HepG2 (cell line): ENCODE measurements at regions not wholly inside any gene's neighbourhood (a gene's known extent, or its start where the extent isn't known, plus 50 kb on each side); places are given as distances from the start of the nearest gene placed in this dataset.

ENCODE experiments used
- ATAC-seq: fragments of 200-7000 bp; cut with Tn5 transposase; 3 replicates; pipeline ENCODE4 v1.9.1; 2020; ENCODE audit warnings: mild to moderate bottlenecking, moderate library complexity
- BruUV-seq: library from RNA; stranded (reverse); fragments of 400-500 nt; replicated peaks from 2 replicates; lab custom pipeline; 2021; lab: Mats Ljungman, UMichigan
- CTCF ChIA-PET: fragments of 300-600 bp; formaldehyde crosslinking; extraction: SDS; loops from one replicate; lab custom pipeline; 2021; ENCODE audit warnings: low total read pairs, inconsistent platforms, low intra/inter-chr PET ratio; lab: Yijun Ruan, JAX
- POLR2A ChIA-PET: fragments of 350-600 bp; sonication (Branson Sonifier 250); formaldehyde crosslinking; loops from one replicate; lab custom pipeline; 2020; ENCODE audit warnings: antibody characterized with exemption, inconsistent platforms; lab: Yijun Ruan, JAX
- DNase-seq: peaks from one replicate; pipeline ENCODE4 v3.0.0-alpha.2; 2015; ENCODE audit warnings: low spot score
- FAIRE-seq: peaks from 3 replicates; lab custom pipeline; 2011; peaks lifted over from hg19 to GRCh38; lab: Jason Lieb, UNC
- H2AFZ ChIP-seq: one replicate; pipeline ENCODE4 v1.6.1; 2011; ENCODE audit warnings: low read length, inconsistent platforms
- H3K27ac ChIP-seq: fragments of 300-600 bp; 3 replicates; pipeline ENCODE4 v1.8.0; 2011; ENCODE audit warnings: mixed run types, mild to moderate bottlenecking, mixed read lengths, low read length, inconsistent platforms; ENCODE audit not compliant: insufficient read depth; ENCODE audit errors: extremely low read length
- H3K27me3 ChIP-seq, 2 experiments: fragments of 200-600 bp in 1 of 2; 2 replicates in 1 of 2; 3 replicates in 1 of 2; pipeline versions ENCODE4 v1.6.0 to v1.8.0; 2011; ENCODE audit warnings: low read length in 2 of 2, mild to moderate bottlenecking in 2 of 2, moderate library complexity in 2 of 2, inconsistent platforms in 1 of 2; ENCODE audit not compliant: insufficient read depth in 2 of 2, control insufficient read depth in 1 of 2
- H3K36me3 ChIP-seq, 2 experiments: fragments of 200-600 bp in 1 of 2; replicated peaks in 1 of 2; 2 replicates in 1 of 2; 3 replicates in 1 of 2; pipeline versions ENCODE4 v1.5.1 to v1.8.0; 2011; ENCODE audit warnings: low read length in 2 of 2, inconsistent platforms in 1 of 2; ENCODE audit not compliant: insufficient read depth in 2 of 2, control insufficient read depth in 1 of 2
- H3K4me1 ChIP-seq: 2 replicates; pipeline ENCODE4 v1.5.1; 2012; ENCODE audit warnings: low read length, inconsistent platforms; ENCODE audit not compliant: insufficient read depth
- H3K4me2 ChIP-seq: 2 replicates; pipeline ENCODE4 v1.6.0; 2011; ENCODE audit warnings: low read depth, low read length, inconsistent platforms
- H3K4me3 ChIP-seq, 3 experiments: fragments of 200-600 bp in 1 of 3; sonication (generic), shearing (Covaris generic) in 1 of 3; replicated peaks in 1 of 3; 2 replicates each; pipeline ENCODE4 v1.5.1; 2011 to 2016; ENCODE audit warnings: low read length in 3 of 3, inconsistent platforms in 2 of 3, low read depth in 2 of 3, mild to moderate bottlenecking in 2 of 3, control low read depth in 1 of 3, mixed read lengths in 1 of 3; ENCODE audit not compliant: insufficient read depth in 1 of 3
- H3K79me2 ChIP-seq: one replicate; pipeline ENCODE4 v1.6.1; 2011; ENCODE audit warnings: low read length, inconsistent platforms; ENCODE audit not compliant: insufficient read depth
- H3K9ac ChIP-seq: 2 replicates; pipeline ENCODE4 v1.6.0; 2011; ENCODE audit warnings: mild to moderate bottlenecking, low read depth, low read length, inconsistent platforms; ENCODE audit not compliant: insufficient read depth
- H3K9me3 ChIP-seq: 2 replicates; pipeline ENCODE4 v1.5.1; 2012; ENCODE audit warnings: mild to moderate bottlenecking, low read length
- H4K20me1 ChIP-seq: 2 replicates; pipeline ENCODE4 v1.6.0; 2011; ENCODE audit warnings: inconsistent platforms, mild to moderate bottlenecking, low read length, moderate library complexity; ENCODE audit not compliant: insufficient read depth
- AKAP8 ChIP-seq: sonication (generic); formaldehyde crosslinking; IDR thresholded peaks from 2 replicates; pipeline ENCODE4 v1.5.1; 2020; ENCODE audit warnings: mild to moderate bottlenecking, missing genetic modification reagents
- CBX5 ChIP-seq: sonication (generic); formaldehyde crosslinking; IDR thresholded peaks from 2 replicates; pipeline ENCODE4 v1.4.0; 2020; ENCODE audit warnings: missing genetic modification reagents, borderline replicate concordance
- GFI1 ChIP-seq: sonication (generic); formaldehyde crosslinking; IDR thresholded peaks from 2 replicates; pipeline ENCODE4 v1.5.0; 2020; ENCODE audit warnings: missing genetic modification reagents, mild to moderate bottlenecking, borderline replicate concordance
- HDAC6 ChIP-seq: fragments of 200-600 bp; sonication (generic); IDR thresholded peaks from 2 replicates; pipeline ENCODE4 v1.7.0; 2017; ENCODE audit warnings: mild to moderate bottlenecking, antibody characterized with exemption, low read length, low read depth
- ONECUT2 ChIP-seq: sonication (generic); formaldehyde crosslinking; IDR thresholded peaks from 2 replicates; pipeline ENCODE4 v1.4.0; 2020; ENCODE audit warnings: missing genetic modification reagents
- SMARCE1 ChIP-seq: fragments of 450-650 bp; IDR thresholded peaks from 2 replicates; pipeline ENCODE4 v1.6.1; 2017; ENCODE audit warnings: borderline replicate concordance
- SNRNP70 ChIP-seq: fragments of 200-400 bp; formaldehyde crosslinking; IDR thresholded peaks from 2 replicates; pipeline ENCODE4 v1.6.1; 2017; ENCODE audit warnings: mild to moderate bottlenecking, low read depth, low read length, moderate library complexity
- TOE1 ChIP-seq: sonication (generic); formaldehyde crosslinking; IDR thresholded peaks from 2 replicates; pipeline ENCODE4 v1.4.0; 2020; ENCODE audit warnings: mild to moderate bottlenecking, missing genetic modification reagents
- TSC22D2 ChIP-seq: sonication (generic); formaldehyde crosslinking; IDR thresholded peaks from 2 replicates; pipeline ENCODE4 v1.5.1; 2020; ENCODE audit warnings: missing genetic modification reagents, mild to moderate bottlenecking, borderline replicate concordance
- ZBTB14 ChIP-seq: sonication (generic); formaldehyde crosslinking; IDR thresholded peaks from 2 replicates; pipeline ENCODE4 v1.4.0; 2020; ENCODE audit warnings: missing genetic modification reagents
- ZNF234 ChIP-seq: sonication (generic); formaldehyde crosslinking; conservative IDR thresholded peaks from 2 replicates; pipeline ENCODE4 v1.5.1; 2020; ENCODE audit warnings: mild to moderate bottlenecking, missing genetic modification reagents
- ZNF510 ChIP-seq: sonication (generic); formaldehyde crosslinking; IDR thresholded peaks from 2 replicates; pipeline ENCODE4 v1.4.0; 2020; ENCODE audit warnings: low read depth, mild to moderate bottlenecking, missing genetic modification reagents
- ZNF639 ChIP-seq: conservative IDR thresholded peaks from 2 replicates; pipeline ENCODE4 v1.6.1; 2018; ENCODE audit warnings: missing genetic modification reagents
- ZNF746 ChIP-seq: sonication (generic); formaldehyde crosslinking; IDR thresholded peaks from 2 replicates; pipeline ENCODE4 v1.8.0; 2022; ENCODE audit warnings: mild to moderate bottlenecking, missing genetic modification reagents
- ZNF749 ChIP-seq: sonication (generic); formaldehyde crosslinking; IDR thresholded peaks from 2 replicates; pipeline ENCODE4 v1.8.0; 2022; ENCODE audit warnings: mild to moderate bottlenecking, missing genetic modification reagents, moderate library complexity, borderline replicate concordance
- ZSCAN20 ChIP-seq: sonication (generic); formaldehyde crosslinking; IDR thresholded peaks from 2 replicates; pipeline ENCODE4 v1.4.0; 2020; ENCODE audit warnings: missing genetic modification reagents, mild to moderate bottlenecking, borderline replicate concordance
- WGBS: methylation state at CpG from one replicate; pipeline ENCODE4 v1.1.6; 2017; ENCODE audit warnings: low lambda C conversion rate; 5-methylcytosine and 5-hydroxymethylcytosine counted together
- in situ Hi-C: cut with HindIII; loops from 2 replicates; pipeline ENCODE4 v1.10.0; 2017; ENCODE audit warnings: low pct_unique_long_range_greater_than_20kb; ENCODE audit not compliant: extremely low pct_ligation_motif_present
- intact Hi-C: fragments of 100-400 bp; cut with micrococcal nuclease; formaldehyde crosslinking; loops from one replicate; pipeline ENCODE4 v1.10.0; 2022; ENCODE audit not compliant: unreplicated experiment
- TF ChIP-seq, protein P1 (sequence below): IDR thresholded peaks from 2 replicates; pipeline ENCODE4 v1.6.1; 2016; ENCODE audit warnings: missing genetic modification reagents, missing compliant biosample characterization

DNA sequence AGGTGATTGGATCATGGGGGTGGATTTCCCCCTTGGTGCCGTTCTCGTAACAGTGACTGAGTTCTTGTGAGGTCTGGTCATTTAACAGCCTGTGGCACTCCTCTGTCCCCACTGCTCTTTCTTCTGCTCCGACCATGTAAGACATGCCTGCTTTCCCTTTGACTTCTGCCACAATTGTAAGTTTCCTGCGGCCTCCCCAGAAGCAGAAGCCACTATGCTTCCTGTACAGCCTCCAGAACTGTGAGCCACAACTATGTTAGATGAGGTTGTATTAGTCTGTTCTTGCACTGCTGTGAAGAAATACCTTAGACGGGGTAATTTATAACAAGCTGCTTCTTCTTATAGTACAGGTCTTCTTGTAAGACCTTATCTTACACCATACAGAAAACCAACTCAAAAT lies 241.7 kb upstream of the KLF14 start:
- DNase-seq = no peak
- ChIA-PET CTCF (no interaction called here), POLR2A (no interaction called here)
- Histone ChIP-seq H2AFZ (no peak overlapping the region), H3K4me2 (no peak overlapping the region), H3K79me2 (peaks cover 2% of the 10 kb centered on the region), H3K27ac (no peak overlapping the region), H3K4me3 (no peak overlapping the region), H3K9ac (no peak overlapping the region)
- intact Hi-C loops = no loop called here
- no TSS peak for BruUV-seq
- ATAC-seq = no peak
- FAIRE-seq = no peak
- TF ChIP-seq ZBTB14 (no peak), ONECUT2 (no peak), ZSCAN20 (CRISPR knock-in tag) (no peak), ZNF510 (CRISPR knock-in tag) (no peak), CBX5 (CRISPR knock-in tag) (no peak), TSC22D2 (no peak), AKAP8 (CRISPR knock-in tag) (no peak), ZNF749 (CRISPR knock-in tag) (no peak), SNRNP70 (no peak), HDAC6 (no peak), ZNF234 (CRISPR knock-in tag) (no peak), ZNF639 (no peak), SMARCE1 (no peak), TOE1 (CRISPR knock-in tag) (no peak), GFI1 (CRISPR knock-in tag) (no peak), ZNF746 (CRISPR knock-in tag) (no peak)
- TF ChIP-seq, protein P1, sequence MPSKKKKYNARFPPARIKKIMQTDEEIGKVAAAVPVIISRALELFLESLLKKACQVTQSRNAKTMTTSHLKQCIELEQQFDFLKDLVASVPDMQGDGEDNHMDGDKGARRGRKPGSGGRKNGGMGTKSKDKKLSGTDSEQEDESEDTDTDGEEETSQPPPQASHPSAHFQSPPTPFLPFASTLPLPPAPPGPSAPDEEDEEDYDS (CRISPR knock-in tag) = no peak
- TF ChIP-seq, all 625 proteins: peak for 0
- in situ Hi-C loops = no loop called here
- no peaks in the 10 kb centered on the region for H3K27me3 ChIP-seq
- H3K4me1 ChIP-seq = peaks cover 5% of the 10 kb centered on the region; the same call in 1 of the 2 replicates
- H3K36me3 ChIP-seq = peaks cover 7 to 12% of the 10 kb centered on the region in 2 experiments; a peak in 3 of 5 replicates
- WGBS = 95% methylated on average over 5 of the region's 5 CpGs
- peaks cover 8% of the 10 kb centered on the region; the same call in 1 of the 2 replicates for H4K20me1 ChIP-seq
- H3K9me3 ChIP-seq = peaks cover 11% of the 10 kb centered on the region
